HUES6 (cell line): ENCODE measurements at regions not wholly inside any gene's neighbourhood (a gene's known extent, or its start where the extent isn't known, plus 50 kb on each side); places are given as distances from the start of the nearest gene placed in this dataset.
"Not testable (repeated sequence)": the region's sequence is repeated elsewhere in the genome, so short reads cannot be mapped to it uniquely, and the experiment has no call there.

ENCODE experiments used
- H3K27ac ChIP-seq: 2 replicates; pipeline ENCODE4 v1.7.0; 2013; ENCODE audit warnings: low read depth, mild to moderate bottlenecking, low read length, inconsistent platforms
- H3K27me3 ChIP-seq: 2 replicates; pipeline ENCODE4 v1.6.1; 2013; ENCODE audit warnings: low read length; ENCODE audit not compliant: control insufficient read depth, insufficient read depth
- H3K36me3 ChIP-seq: 2 replicates; pipeline ENCODE4 v1.6.1; 2013; ENCODE audit warnings: low read length; ENCODE audit not compliant: control insufficient read depth, insufficient read depth
- H3K4me1 ChIP-seq: 2 replicates; pipeline ENCODE4 v1.6.1; 2013; ENCODE audit warnings: low read length; ENCODE audit not compliant: control insufficient read depth, insufficient read depth
- H3K4me3 ChIP-seq: 2 replicates; pipeline ENCODE4 v1.5.1; 2013; ENCODE audit warnings: low read depth, low read length
- H3K9ac ChIP-seq: one replicate; pipeline ENCODE4 v1.6.1; 2013; ENCODE audit warnings: mild to moderate bottlenecking, low read length
- H3K9me3 ChIP-seq: 2 replicates; pipeline ENCODE4 v1.6.1; 2013; ENCODE audit warnings: low read depth, low read length; ENCODE audit not compliant: control insufficient read depth, insufficient read depth

GRCh38 chr5:16987776-16988175 lies 51.7 kb upstream of the MYO10 start:
- H3K9ac ChIP-seq: no peak overlapping the region
- H3K9me3 ChIP-seq: 0 out of 2 replicates have a peak, but pooled peaks cover 2% of the 10 kb centered on the region
- no peaks in the 10 kb centered on the region for H3K27me3 ChIP-seq
- H3K27ac ChIP-seq: no peak overlapping the region
- H3K36me3 ChIP-seq: no peaks in the 10 kb centered on the region
- no peaks in the 10 kb centered on the region for H3K4me1 ChIP-seq
- no peak overlapping the region for H3K4me3 ChIP-seq

GRCh38 chr5:16990817-16991520 lies 54.9 kb upstream of the MYO10 start:
- not testable (repeated sequence) for H3K36me3 ChIP-seq, H3K9ac ChIP-seq, H3K27ac ChIP-seq, H3K27me3 ChIP-seq, H3K4me3 ChIP-seq, H3K9me3 ChIP-seq
- H3K4me1 ChIP-seq: peaks cover 13% of the 10 kb centered on the region; the same call in 1 of the 2 replicates

- Histone ChIP-seq H3K4me3 (no peak overlapping the region), H3K9me3 (0 out of 2 replicates have a peak, but pooled peaks cover 2% of the 10 kb centered on the region), H3K4me1 (peaks cover 13% of the 10 kb centered on the region; the same call in 1 of the 2 replicates), H3K27me3 (no peaks in the 10 kb centered on the region), H3K36me3 (no peaks in the 10 kb centered on the region), H3K27ac (no peak overlapping the region), H3K9ac (no peak overlapping the region)
Measured at GRCh38 chr5:16992006-16992405, 55.9 kb upstream of the MYO10 start.

- Histone ChIP-seq H3K27me3 (no peaks in the 10 kb centered on the region), H3K36me3 (no peaks in the 10 kb centered on the region), H3K9ac (no peak overlapping the region), H3K27ac (no peak overlapping the region), H3K4me1 (peaks cover 13% of the 10 kb centered on the region; the same call in 1 of the 2 replicates), H3K9me3 (0 out of 2 replicates have a peak, but pooled peaks cover 2% of the 10 kb centered on the region), H3K4me3 (no peak overlapping the region)
Measured at GRCh38 chr5:16992444-16992843, 56.4 kb upstream of the MYO10 start.

- Histone ChIP-seq H3K27ac (no peak overlapping the region), H3K9ac (peak overlapping the region; percentile 8), H3K36me3 (no peaks in the 10 kb centered on the region), H3K27me3 (no peaks in the 10 kb centered on the region), H3K9me3 (0 out of 2 replicates have a peak, but pooled peaks cover 2% of the 10 kb centered on the region), H3K4me1 (peaks cover 13% of the 10 kb centered on the region; the same call in 1 of the 2 replicates), H3K4me3 (no peak overlapping the region)
Measured at GRCh38 chr5:16994565-16994964, 58.5 kb upstream of the MYO10 start.

- Histone ChIP-seq H3K4me1 (peaks cover 13% of the 10 kb centered on the region; the same call in 1 of the 2 replicates), H3K36me3 (no peaks in the 10 kb centered on the region), H3K27ac (no peak overlapping the region), H3K9me3 (0 out of 2 replicates have a peak, but pooled peaks cover 2% of the 10 kb centered on the region), H3K9ac (no peak overlapping the region), H3K27me3 (no peaks in the 10 kb centered on the region), H3K4me3 (no peak overlapping the region)
Measured at GRCh38 chr5:16995372-16995771, 59.3 kb upstream of the MYO10 start.

GRCh38 chr5:17000291-17000939 lies 64.3 kb upstream of the MYO10 start:
- H3K27ac ChIP-seq: no peak overlapping the region
- H3K4me1 ChIP-seq: peaks cover under 1% of the 10 kb centered on the region; the same call in 1 of the 2 replicates
- H3K36me3 ChIP-seq: no peaks in the 10 kb centered on the region
- no peaks in the 10 kb centered on the region for H3K27me3 ChIP-seq
- no peak overlapping the region for H3K4me3 ChIP-seq
- H3K9ac ChIP-seq: no peak overlapping the region
- no peaks in the 10 kb centered on the region for H3K9me3 ChIP-seq

GRCh38 chr5:17001428-17001827 lies 65.3 kb upstream of the MYO10 start:
- Histone ChIP-seq H3K36me3 (no peaks in the 10 kb centered on the region), H3K27me3 (no peaks in the 10 kb centered on the region), H3K4me1 (no peaks in the 10 kb centered on the region), H3K27ac (no peak overlapping the region), H3K4me3 (no peak overlapping the region), H3K9ac (no peak overlapping the region), H3K9me3 (no peaks in the 10 kb centered on the region)

GRCh38 chr5:17004441-17005106 lies 68.5 kb upstream of the MYO10 start:
- Histone ChIP-seq H3K4me3 (no peak overlapping the region), H3K9me3 (no peaks in the 10 kb centered on the region), H3K4me1 (no peaks in the 10 kb centered on the region), H3K27me3 (no peaks in the 10 kb centered on the region), H3K27ac (no peak overlapping the region), H3K9ac (no peak overlapping the region), H3K36me3 (no peaks in the 10 kb centered on the region)

GRCh38 chr5:17005107-17005828 lies 69.2 kb upstream of the MYO10 start:
- H3K9me3 ChIP-seq: no peaks in the 10 kb centered on the region
- H3K36me3 ChIP-seq: no peaks in the 10 kb centered on the region
- H3K27ac ChIP-seq: no peak overlapping the region
- no peaks in the 10 kb centered on the region for H3K27me3 ChIP-seq
- no peak overlapping the region for H3K9ac ChIP-seq
- no peaks in the 10 kb centered on the region for H3K4me1 ChIP-seq
- H3K4me3 ChIP-seq: no peak overlapping the region
